ENCODE measurements at regions not wholly inside any gene's neighbourhood (a gene's known extent, or its start where the extent isn't known, plus 50 kb on each side); places are given as distances from the start of the nearest gene placed in this dataset.
"Not testable (repeated sequence)": the region's sequence is repeated elsewhere in the genome, so short reads cannot be mapped to it uniquely, and the experiment has no call there.

- Mint-ChIP-seq H3K27me3 (ENCODE audit: unreplicated experiment) (no peaks in the 10 kb centered on the region), H3K9me3 (ENCODE audit: unreplicated experiment) (no peaks in the 10 kb centered on the region), H3K4me1 (ENCODE audit: unreplicated experiment) (no peaks in the 10 kb centered on the region), H3K27ac (ENCODE audit: unreplicated experiment) (no peak overlapping the region), H3K36me3 (ENCODE audit: unreplicated experiment) (no peaks in the 10 kb centered on the region), H3K4me3 (ENCODE audit: unreplicated experiment) (no peak overlapping the region)
- TF ChIP-seq, protein P1, sequence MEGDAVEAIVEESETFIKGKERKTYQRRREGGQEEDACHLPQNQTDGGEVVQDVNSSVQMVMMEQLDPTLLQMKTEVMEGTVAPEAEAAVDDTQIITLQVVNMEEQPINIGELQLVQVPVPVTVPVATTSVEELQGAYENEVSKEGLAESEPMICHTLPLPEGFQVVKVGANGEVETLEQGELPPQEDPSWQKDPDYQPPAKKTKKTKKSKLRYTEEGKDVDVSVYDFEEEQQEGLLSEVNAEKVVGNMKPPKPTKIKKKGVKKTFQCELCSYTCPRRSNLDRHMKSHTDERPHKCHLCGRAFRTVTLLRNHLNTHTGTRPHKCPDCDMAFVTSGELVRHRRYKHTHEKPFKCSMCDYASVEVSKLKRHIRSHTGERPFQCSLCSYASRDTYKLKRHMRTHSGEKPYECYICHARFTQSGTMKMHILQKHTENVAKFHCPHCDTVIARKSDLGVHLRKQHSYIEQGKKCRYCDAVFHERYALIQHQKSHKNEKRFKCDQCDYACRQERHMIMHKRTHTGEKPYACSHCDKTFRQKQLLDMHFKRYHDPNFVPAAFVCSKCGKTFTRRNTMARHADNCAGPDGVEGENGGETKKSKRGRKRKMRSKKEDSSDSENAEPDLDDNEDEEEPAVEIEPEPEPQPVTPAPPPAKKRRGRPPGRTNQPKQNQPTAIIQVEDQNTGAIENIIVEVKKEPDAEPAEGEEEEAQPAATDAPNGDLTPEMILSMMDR (IDR thresholded peaks at IDR 0.05) = no peak
- no peak for DNase-seq (ENCODE audit: extremely low spot score, unreplicated experiment)
These were observed 70.8 kb upstream of the ZNF92 start for GRCh38 chr7:65302883-65303282.

DNA sequence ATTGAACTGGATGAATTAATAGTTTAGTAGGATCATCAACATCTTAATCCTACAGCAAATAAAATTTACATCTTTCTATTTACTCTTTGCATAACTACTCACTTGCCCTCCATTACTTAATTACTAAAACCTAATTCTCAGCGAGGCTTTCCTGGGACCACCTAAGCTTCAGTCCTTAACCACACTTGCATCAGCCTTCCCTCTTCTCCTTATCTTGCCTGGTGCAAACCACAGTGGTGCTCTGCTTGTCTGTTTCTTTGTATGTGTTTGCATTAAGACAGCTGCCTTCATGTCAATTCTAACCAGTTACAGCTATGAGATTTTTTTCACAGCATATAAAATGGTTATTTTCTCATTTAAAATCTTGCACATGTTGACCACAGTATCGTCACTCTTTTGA is 72.6 kb upstream of the ZNF92 start:
- H3K9me3 Mint-ChIP-seq (ENCODE audit: unreplicated experiment) = no peaks in the 10 kb centered on the region
- H3K36me3 Mint-ChIP-seq (ENCODE audit: unreplicated experiment) = no peaks in the 10 kb centered on the region
- no peak overlapping the region for H3K4me3 Mint-ChIP-seq (ENCODE audit: unreplicated experiment)
- no peaks in the 10 kb centered on the region for H3K4me1 Mint-ChIP-seq (ENCODE audit: unreplicated experiment)
- TF ChIP-seq, protein P1 (IDR thresholded peaks at IDR 0.05) = no peak
- H3K27me3 Mint-ChIP-seq (ENCODE audit: unreplicated experiment) = no peaks in the 10 kb centered on the region
- no peak for DNase-seq (ENCODE audit: extremely low spot score, unreplicated experiment)
- no peak overlapping the region for H3K27ac Mint-ChIP-seq (ENCODE audit: unreplicated experiment)

DNA sequence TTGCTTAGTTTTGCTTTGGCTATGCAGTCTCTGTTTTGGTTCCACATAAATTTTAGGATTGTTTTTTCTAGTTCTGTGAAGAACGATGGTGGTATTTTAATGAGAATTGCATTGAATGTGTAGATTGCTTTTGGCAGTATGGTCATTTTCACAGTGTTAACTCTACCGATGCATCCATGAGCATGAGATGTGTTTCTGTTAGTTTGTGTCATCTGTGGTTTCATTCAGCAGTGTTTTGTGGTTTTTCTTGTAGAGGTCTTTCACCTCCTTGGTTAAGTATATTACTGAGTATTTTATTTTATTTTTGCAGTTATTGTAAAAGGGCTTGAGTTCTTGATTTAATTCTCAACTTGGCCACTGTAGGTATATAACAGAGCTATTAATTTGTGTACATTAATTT is 78.2 kb upstream of the ZNF92 start:
- H3K27me3 Mint-ChIP-seq (ENCODE audit: unreplicated experiment) = no peaks in the 10 kb centered on the region
- no peak overlapping the region for H3K4me3 Mint-ChIP-seq (ENCODE audit: unreplicated experiment)
- H3K4me1 Mint-ChIP-seq (ENCODE audit: unreplicated experiment) = no peaks in the 10 kb centered on the region
- no peak for DNase-seq (ENCODE audit: extremely low spot score, unreplicated experiment)
- TF ChIP-seq, protein P1 (IDR thresholded peaks at IDR 0.05) = no peak
- no peaks in the 10 kb centered on the region for H3K9me3 Mint-ChIP-seq (ENCODE audit: unreplicated experiment)
- no peak overlapping the region for H3K27ac Mint-ChIP-seq (ENCODE audit: unreplicated experiment)
- no peaks in the 10 kb centered on the region for H3K36me3 Mint-ChIP-seq (ENCODE audit: unreplicated experiment)

- H3K27ac Mint-ChIP-seq (ENCODE audit: unreplicated experiment); H3K4me3 Mint-ChIP-seq (ENCODE audit: unreplicated experiment); H3K4me1 Mint-ChIP-seq (ENCODE audit: unreplicated experiment); H3K9me3 Mint-ChIP-seq (ENCODE audit: unreplicated experiment); H3K27me3 Mint-ChIP-seq (ENCODE audit: unreplicated experiment); DNase-seq (ENCODE audit: extremely low spot score, unreplicated experiment); H3K36me3 Mint-ChIP-seq (ENCODE audit: unreplicated experiment): not testable (repeated sequence)
These were observed 83.3 kb upstream of the ZNF92 start for GRCh38 chr7:65290340-65290739.

DNA sequence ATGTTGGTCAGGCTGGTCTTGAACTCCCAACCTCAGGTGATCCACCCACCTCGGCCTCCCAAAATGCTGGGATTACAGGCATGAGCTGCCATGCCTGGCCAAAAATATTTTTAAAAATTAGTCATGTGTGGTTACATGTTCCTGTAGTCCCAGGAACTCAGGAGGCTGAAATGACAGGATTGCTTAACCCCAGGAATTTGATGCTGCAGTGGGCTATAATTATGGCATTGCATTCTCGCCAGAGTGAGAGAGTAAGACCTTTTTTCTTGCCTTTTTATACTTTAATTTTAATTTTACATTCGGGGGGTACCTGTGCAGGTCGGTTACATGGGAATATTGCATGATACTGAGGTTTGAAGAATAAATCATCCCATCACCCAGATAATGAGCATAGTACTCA is 86.6 kb upstream of the ZNF92 start:
- TF ChIP-seq, protein P1 (IDR thresholded peaks at IDR 0.05) = no peak
- Mint-ChIP-seq H3K27ac (ENCODE audit: unreplicated experiment) (no peak overlapping the region), H3K27me3 (ENCODE audit: unreplicated experiment) (no peaks in the 10 kb centered on the region), H3K4me1 (ENCODE audit: unreplicated experiment) (no peaks in the 10 kb centered on the region), H3K36me3 (ENCODE audit: unreplicated experiment) (no peaks in the 10 kb centered on the region), H3K4me3 (ENCODE audit: unreplicated experiment) (no peak overlapping the region), H3K9me3 (ENCODE audit: unreplicated experiment) (no peaks in the 10 kb centered on the region)
- no peak for DNase-seq (ENCODE audit: extremely low spot score, unreplicated experiment)
